Upper lobe of left lung (tissue), 4 donors: ENCODE measurements at regions not wholly inside any gene's neighbourhood (a gene's known extent, or its start where the extent isn't known, plus 50 kb on each side); places are given as distances from the start of the nearest gene placed in this dataset.

Source experiments
- CTCF ChIP-seq, 6 experiments: fragments of 450-650 bp in 4 of 6; fragments of 200-600 bp in 2 of 6; sonication (generic) in 2 of 6; IDR thresholded peaks; one replicate each; pipeline ENCODE4 v1.5.1; 2016 to 2019; ENCODE audit warnings: antibody characterized with exemption in 6 of 6
- EP300 ChIP-seq, 4 donors: sonication (generic); formaldehyde crosslinking; IDR thresholded peaks; one replicate each; pipeline ENCODE4 v1.5.1; 2017; ENCODE audit warnings: antibody characterized with exemption in 4 of 4, control low read depth in 2 of 4
- POLR2A ChIP-seq, 4 donors: fragments of 450-650 bp; IDR thresholded peaks; one replicate each; pipeline ENCODE4 v1.5.1; 2016 to 2017; ENCODE audit warnings: antibody characterized with exemption in 4 of 4, mild to moderate bottlenecking in 2 of 4
- POLR2AphosphoS5 ChIP-seq, 2 donors: sonication (generic); formaldehyde crosslinking; IDR thresholded peaks; one replicate each; pipeline ENCODE4 v1.5.1; 2017; ENCODE audit warnings: antibody characterized with exemption in 2 of 2

DNA sequence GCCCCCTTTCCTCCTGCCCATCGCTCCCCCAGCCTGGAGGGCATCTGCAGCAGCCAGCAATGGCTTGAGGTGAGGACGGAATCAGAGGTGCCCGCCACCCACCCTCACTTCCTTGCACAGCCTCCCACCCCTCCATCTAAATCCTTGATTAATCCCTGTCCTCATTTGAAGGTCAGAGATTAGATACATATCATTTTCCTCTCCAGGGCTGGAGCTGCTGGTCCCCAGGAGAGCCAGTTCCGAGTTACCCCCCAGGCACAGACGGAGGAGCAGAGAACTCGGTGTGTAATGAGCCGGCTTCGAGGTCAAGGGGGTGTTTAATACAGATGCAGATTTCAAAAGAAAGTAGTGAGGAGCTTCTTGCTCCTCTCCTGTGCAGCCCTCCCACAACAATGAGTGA lies 542.1 kb downstream of the MN1 start:
- no peak for TF ChIP-seq CTCF (IDR thresholded peaks at IDR 0.05)
- no peak for TF ChIP-seq POLR2A (IDR thresholded peaks at IDR 0.05)
- TF ChIP-seq POLR2AphosphoS5 (IDR thresholded peaks at IDR 0.05): no peak
- no peak for TF ChIP-seq EP300 (IDR thresholded peaks at IDR 0.05)
